HG03558 (cell line): ENCODE measurements at regions not wholly inside any gene's neighbourhood (a gene's known extent, or its start where the extent isn't known, plus 50 kb on each side); places are given as distances from the start of the nearest gene placed in this dataset.
"Not testable (repeated sequence)": the region's sequence is repeated elsewhere in the genome, so short reads cannot be mapped to it uniquely, and the experiment has no call there.

Experiments used
- ATAC-seq: cut with Tn5 transposase; IDR thresholded peaks from one replicate; pipeline ENCODE4 v1.9.1; 2021; ENCODE audit warnings: moderate number of reproducible peaks; ENCODE audit not compliant: unreplicated experiment; ENCODE audit errors: extremely low read depth

DNA sequence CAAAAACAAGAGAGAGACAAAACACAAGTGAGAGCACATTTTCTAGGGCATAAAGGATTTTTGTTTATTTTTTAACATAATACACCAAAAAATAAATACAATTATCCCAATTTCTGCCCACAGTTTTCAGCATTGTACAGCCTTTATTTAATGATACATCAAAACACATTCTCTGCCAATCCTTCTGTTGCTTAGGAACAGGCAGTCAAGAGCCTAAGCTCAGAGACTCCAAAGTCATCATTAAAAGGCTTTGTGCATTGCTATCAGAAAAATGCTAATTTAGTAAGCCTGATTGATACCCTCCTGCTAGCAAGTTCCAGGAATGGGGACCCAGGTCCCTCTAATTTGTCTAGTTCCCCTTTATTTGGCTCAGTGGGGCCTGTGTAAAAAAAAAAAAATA lies 536.5 kb downstream of the RPS29 start:
- ATAC-seq = no peak

DNA sequence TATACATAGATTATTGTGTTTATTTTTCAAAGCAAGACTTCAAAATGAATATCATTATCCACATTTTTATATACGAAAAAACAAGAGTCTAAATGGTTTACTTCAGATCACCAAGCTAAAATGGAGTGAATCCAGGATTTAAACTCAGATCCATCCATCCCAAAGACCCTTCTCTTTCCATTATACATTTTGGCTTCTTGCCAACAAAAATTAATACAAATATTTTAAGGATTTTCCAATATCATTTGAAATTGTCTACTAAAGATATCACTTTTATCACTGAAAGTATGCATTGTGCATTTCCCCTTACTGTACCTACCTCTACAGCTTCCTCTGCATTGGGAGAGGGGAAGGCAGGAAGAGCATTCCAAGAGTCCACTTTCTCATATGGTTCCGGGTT lies 541.2 kb downstream of the RPS29 start:
- no peak for ATAC-seq

DNA sequence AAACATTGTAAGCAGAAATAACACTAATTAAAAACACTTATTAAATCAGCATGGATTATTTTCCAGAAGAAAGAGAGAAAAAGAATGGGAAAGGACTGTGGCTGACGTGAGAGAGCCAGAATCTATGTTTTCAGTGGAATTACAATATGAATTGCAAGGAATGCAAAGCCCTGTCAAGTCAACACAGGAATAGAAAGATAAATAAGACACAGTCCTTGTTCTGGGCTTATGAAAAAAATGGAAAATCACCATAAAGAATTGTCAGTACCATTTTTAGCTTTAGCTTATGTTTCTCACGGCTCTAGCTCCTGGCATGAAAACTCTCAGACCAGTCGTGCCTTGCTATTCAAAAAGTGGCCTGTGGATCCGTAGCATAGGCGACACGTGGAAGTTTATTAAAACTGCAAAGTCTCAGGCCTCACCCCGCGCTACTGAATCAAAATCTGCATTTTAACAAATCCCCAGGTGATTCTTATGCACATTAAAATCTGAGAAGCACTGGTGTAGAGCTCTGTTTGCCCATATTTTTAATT lies 549.1 kb downstream of the RPS29 start:
- no peak for ATAC-seq

DNA sequence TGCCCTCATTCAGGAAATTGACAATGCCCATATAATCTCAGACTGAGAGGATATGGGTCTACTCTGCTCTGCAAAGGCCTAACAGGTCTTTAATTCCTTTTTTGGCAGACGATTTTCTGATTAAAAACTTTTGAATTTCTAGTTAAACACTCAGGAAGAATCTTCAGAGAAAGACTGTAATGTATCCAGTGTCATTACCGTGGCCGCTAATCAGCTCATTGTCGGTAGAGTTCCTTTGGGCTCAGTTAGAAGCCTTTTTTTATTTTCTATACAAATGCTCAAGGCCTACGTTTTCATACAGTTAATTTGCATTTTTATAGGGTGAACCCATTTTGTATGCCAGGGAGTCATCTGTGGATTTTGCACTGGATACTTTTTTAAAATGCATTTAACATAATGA lies 549.9 kb downstream of the RPS29 start:
- ATAC-seq = no peak

DNA sequence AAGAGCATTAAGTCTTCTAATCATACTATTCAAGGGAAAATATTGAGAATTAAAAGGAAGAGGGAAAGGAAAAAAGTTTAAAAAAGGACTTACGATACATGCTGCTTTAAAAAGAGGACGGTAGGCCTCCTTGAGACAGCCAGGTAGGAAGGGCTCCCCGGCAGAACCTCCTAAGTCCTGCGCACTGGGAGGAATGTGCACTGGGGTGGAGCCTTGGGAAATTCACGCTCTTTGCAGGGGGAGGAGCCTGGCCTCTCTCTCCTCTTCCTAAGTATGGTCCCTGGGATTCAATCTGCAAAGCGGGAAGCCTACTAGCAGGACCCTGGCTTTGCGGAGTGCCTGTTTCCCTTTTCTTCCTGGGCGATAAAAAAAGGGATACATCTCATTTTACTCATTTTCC lies 553.0 kb downstream of the RPS29 start:
- no peak for ATAC-seq

DNA sequence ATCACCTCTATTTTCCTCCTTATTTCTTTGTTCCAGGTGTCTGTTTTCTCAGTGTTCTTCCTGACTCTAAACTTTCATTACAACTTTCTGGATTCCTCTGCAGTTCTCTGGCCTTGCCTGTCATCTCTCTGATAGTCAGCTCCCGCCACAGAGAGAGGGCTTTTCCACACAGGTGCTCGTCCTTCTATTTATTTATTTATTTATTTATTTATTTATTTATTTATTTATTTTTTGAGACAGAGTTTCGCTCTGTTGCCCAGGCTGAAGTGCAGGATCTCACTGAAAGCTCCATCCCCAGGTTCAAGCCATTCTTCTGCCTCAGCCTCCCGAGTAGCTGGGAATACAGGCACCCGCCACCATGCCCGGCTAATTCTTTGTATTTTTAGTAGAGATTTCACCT lies 554.5 kb downstream of the RPS29 start:
- ATAC-seq = not testable (repeated sequence)

DNA sequence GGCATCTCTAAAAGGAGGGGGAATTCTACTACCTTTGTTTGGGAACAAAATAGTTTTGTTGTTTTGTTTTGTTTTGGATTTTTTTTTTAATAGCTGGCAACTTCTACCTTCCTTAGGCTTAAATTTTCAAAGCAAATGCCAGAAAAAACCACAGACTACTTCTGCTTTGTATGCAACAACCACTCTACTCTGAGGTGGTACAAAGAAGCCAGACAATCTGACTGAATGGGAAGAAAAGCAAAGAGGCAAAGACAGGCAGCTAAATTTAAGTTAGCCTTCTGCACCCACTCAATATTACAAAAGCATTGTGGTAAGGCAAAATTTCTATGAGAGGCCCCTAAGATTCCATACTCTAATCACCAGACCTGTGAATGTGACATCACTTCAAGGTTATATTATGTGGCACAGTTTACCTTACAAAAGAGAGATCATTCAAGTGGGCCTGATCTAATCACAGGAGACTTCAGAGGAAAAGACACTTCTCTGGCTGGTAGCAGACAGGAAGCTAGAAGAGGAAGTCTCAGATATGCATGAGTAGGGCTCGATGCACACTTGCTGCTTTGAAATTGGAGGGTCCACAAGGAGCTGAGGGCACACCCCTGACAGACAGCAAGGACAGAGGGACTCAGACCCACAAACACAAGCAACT lies 566.6 kb downstream of the RPS29 start:
- ATAC-seq = no peak

DNA sequence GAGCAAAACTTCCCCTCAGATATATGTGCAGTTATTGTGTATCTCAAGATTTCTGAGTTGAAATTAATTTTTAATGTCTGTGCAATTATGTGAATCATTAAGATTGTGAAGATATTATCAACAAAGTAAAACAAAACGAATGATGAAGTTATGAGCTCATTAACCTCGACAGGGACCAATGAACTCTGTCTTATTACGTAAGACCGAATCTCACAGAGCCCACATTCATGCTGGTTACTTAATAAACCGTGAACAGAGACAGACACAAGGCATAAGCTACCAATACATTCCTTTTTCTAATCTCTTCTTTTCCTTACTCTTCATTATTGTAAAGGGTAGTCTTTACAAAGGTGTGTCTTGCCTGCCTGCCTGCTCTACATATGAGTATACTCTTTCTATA lies 568.7 kb downstream of the RPS29 start:
- ATAC-seq = no peak

DNA sequence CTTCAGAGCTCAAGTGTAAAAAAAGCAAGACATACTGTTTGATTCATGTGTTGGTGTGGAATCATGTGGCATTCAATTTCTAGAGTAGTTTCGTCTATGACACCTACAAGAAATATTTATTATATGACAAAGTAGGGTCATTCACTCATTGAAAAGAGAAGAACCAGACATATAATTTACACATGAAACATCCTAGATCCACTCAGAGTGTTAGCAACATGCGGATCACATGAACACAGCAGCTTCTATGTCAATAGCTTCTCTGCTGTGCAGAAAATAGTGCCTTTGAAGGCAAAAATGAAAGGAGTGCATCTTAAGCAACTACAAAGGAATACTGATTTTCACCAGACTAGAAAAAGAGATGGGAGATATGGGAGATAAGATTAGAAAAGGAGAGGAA lies 569.8 kb downstream of the RPS29 start:
- ATAC-seq = no peak

DNA sequence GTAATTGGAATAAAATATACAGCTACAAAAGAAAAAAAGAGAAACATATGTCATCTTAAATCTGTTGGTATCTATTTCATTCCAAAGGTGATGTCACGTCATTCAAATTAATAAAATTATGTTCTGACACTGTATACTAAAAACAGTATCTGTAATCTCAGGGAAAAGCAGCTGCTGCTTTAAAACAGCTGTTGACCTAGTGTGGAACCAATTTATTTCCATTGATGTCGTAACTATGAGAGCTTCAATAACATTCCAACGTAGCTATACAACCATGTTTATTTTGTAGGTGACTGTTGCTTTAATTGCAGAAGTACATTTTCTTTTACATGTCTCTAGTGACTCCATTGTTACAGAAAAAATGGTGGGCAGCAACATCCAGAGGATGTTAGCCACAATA lies 571.7 kb downstream of the RPS29 start:
- ATAC-seq = no peak

DNA sequence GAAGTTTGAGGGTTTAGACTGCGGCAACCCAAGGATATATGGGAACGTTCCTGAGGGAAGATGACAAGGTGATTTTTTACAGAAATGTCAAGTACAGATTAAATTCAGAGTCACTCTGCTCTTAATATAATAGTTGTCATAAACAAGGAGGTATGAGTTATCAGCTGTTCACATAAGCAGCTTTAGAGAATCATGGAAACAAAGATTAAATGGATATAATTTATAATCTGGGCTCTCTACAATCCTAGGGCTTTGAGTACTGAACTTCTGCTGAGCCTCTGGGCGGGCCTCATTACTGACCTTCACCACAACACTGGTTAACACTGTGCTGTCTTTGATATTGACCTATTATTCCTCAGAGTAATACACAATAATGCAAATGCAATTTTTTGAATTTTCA lies 577.8 kb downstream of the RPS29 start:
- no peak for ATAC-seq

DNA sequence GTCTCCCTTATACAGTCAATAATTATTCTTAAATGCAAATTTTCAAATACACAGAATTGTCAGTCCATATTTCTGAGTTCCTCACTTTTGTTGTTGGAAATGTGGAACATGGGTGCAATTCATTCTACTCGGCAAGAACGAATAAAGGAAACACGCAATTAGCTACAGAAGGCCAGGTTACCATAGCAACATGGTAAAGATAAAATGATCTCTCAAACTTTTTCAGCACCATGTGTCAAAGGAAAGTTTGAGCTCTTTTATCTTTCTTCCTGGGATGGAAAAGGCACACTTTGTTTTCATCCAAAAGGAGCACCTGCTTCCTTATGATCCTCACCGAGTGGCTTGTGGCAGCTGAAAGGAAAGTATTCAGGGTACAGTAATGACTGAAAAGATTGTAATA lies 595.0 kb downstream of the RPS29 start:
- no peak for ATAC-seq

DNA sequence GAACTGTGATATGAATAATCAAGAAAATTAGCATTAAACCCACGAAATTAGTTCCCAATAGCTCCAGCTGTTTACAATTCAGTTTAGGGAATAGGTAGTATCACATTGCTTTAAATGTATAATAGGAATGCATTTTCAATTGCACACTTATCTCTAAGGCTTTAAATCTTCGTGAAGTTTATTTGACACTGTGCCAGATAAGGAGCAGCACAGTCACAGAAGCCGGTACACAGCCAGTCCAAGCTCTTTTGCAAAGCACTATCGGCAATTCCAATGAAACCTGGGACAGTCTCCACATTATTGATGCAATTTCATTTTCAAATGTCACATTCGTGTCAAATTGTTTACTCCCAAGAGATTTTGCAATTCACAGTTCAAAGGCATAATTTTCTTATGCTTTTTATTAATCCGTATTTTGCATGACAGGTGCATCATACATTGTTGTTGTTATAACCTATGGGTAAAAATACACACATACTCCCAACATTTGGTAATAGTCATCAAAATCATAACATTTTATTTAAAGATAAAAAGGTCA lies 602.8 kb downstream of the RPS29 start:
- no peak for ATAC-seq

DNA sequence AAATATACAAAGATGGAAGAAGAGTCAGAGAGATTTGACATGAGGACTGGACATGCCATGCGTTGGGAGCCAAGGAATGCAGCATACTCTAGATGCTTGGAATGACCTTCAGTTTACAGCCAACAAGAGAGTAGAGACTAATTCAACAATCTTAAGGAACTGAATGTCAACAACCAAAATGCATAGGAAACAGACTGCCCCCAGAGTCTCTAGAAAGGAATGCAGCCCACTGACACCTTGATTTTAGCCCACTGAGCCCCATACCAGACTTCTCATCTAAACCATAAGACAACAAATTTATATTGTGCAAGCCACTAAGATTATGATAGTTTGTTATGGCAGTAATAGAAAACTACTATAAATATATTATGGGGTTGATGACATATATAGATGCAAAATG lies 611.2 kb downstream of the RPS29 start:
- no peak for ATAC-seq

DNA sequence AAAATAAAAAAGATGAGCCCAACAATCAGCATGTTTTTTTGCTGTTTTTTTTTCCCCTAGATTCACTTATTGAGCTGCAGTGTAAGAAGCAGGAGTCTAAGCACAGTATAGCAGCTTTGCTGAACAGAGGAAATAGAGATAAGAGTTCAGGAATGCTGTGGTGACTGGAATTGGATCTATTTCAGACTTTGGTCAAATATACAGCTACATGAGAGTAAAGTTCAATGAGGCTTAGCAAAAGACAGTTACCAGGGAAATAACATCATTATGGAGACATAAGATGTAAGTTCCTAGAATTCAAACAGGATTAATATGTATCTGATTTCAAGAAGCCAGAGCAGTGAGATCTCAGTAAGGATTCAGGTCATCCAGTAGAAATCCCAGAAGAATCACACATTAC lies 613.0 kb downstream of the RPS29 start:
- ATAC-seq = no peak

DNA sequence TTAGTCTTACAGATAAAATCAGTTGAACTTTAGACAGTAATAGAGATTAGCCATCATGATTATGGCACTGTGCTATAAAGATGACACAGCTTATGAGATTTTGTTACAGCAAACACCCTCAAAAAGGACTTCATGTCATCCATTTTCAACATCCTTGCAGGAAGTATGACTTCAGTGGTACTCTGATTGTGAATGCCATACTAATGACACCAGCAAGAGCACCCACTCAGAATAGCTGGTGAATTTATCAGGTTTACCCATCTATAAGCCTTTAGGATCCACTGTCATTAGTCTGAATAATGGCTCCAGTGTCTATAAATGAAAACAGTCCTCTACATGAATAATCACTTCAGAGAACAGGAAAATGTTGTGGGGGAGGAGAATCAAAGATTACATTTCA lies 615.2 kb downstream of the RPS29 start:
- ATAC-seq = no peak

DNA sequence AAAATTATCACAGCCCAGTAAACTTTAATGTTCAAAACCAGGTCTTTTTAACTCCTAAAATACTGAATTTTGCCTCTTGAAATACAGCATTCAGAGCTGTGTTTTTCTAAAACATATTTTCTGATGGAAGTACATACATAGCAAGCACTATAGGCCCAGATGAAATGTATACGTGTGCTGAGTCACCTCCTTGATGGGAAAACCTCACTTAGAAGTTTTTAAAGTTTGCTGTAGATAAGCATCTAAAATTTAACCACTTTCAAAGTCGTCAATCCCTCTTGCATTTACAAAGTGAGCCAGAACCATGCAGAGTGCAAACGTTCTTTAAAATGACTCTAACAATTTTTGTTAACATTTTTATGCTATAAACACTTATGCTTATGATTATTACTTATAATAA lies 618.8 kb downstream of the RPS29 start:
- no peak for ATAC-seq

DNA sequence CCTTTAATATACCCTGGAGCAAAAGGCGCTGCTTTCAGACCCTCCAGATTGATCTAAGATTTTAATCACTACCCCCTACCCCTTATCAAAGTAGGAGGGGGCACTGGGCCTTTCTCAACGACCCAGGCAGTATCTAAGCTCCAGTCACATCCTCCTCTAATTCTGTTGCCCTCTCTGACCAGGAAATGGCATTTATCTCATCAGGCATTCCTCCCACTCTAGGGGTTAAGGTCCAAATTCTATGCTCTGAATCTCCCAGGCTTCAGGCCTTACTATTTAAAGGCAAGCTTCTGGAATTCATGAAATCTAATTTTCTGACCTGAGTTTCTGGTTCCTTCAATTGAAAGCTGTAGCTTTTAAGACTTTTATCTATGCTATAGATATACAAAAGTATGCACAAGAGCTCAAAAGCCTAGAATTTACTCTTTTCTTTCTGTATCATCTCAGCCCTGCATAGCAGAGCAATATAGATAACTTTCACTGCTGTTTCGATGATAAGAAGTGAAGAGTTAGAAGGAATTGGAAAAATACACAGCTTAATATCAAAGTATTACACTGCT lies 622.9 kb downstream of the RPS29 start:
- ATAC-seq = no peak

DNA sequence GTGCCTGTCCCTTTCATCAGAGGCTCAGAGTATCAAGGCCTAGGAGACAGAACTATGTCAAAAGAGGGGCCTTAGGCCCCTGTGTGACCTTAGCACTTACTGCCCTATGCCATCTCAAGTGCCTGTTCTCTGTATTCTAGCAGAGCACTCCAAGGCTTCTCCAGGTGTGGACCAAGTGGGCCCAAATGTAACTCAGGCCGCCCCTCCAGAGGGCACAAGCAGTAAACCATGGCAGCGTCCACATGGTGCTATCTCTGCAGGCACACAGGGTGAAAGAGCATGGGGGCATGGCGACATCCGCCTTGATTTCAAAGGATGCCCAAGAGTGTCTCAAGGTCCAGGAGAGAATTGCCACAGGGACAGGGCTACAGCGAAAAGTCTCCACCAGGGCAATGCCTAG lies 628.7 kb downstream of the RPS29 start:
- no peak for ATAC-seq

DNA sequence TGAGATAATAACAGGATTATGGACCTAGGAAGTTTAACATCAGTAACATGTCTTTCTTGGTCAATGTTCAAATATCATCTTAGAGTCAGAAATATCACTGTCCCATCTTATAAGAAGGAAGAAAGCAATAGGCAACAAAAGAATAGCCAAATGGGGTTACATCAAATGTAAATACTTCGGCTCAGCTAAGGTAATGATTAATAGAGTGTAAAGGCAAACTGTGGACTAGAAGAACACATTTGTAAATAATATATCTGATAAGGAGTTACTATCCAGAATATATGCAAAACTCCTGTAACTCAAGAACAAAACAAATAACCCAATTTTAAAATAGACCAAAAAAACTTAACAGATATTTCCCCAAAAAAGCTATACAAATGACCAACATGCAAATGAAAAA lies 630.3 kb downstream of the RPS29 start:
- ATAC-seq = no peak

DNA sequence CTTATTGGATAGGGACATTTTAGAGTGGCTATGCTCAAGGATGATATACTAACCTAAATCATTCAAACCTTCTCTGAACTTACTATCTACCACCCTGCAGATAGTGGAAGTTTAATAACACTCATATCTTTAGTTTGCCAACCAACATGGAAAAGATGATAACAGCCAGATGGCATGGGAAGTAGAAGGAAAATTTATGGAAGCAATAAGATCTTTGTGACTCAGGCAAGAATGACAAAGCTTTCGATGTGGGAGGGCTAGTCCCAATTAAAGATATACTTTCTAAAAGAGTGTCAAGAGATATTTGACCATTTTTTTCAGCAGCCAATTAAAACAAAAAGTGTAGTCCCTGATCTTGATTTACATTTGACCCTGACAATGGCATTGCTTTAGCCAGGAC lies 631.7 kb downstream of the RPS29 start:
- no peak for ATAC-seq

DNA sequence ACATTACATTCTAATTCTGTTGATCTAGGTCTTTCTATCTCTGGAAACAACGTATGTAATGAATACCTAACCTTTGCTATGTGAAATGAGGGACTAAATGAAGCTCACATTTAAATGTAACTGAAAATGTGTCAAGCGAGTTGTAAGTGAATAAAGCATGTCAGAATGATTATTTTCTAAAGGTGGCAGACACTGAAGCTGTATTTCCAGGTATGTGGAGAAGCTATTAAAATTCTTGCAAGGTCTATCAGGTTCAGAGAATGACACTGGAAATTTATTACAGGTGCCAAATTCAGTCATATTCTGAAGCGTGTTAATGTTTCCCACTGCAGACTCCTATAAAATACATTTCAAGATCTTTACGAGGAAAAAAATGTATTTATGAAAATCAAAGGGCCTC lies 641.4 kb downstream of the RPS29 start:
- ATAC-seq = no peak
